ENCODE measurements at regions not wholly inside any gene's neighbourhood (a gene's known extent, or its start where the extent isn't known, plus 50 kb on each side); places are given as distances from the start of the nearest gene placed in this dataset.
"Not testable (repeated sequence)": the region's sequence is repeated elsewhere in the genome, so short reads cannot be mapped to it uniquely, and the experiment has no call there.

- not testable (repeated sequence) for H3K27ac ChIP-seq (ENCODE audit: low read depth, low read length); H4K20me1 ChIP-seq (ENCODE audit: insufficient read depth, low read length); H2AFZ ChIP-seq (ENCODE audit: low read depth, low read length); H3K27ac Mint-ChIP-seq (ENCODE audit: unreplicated experiment); H3K27me3 Mint-ChIP-seq (ENCODE audit: low read depth, unreplicated experiment); H3K9me3 Mint-ChIP-seq (ENCODE audit: unreplicated experiment); FAIRE-seq; H3K4me1 ChIP-seq (ENCODE audit: insufficient read depth, low read length); H3K36me3 ChIP-seq (ENCODE audit: insufficient read depth, low read length); H3K9me3 ChIP-seq (ENCODE audit: insufficient read depth, low read depth, low read length); H3K4me3 Mint-ChIP-seq (ENCODE audit: unreplicated experiment); H3K9ac ChIP-seq (ENCODE audit: low read length); H3K27me3 ChIP-seq (ENCODE audit: insufficient read depth, low read length); DNase-seq (ENCODE audit: low read depth); H3K4me2 ChIP-seq (ENCODE audit: low read length); H3K4me1 Mint-ChIP-seq (ENCODE audit: low read depth, unreplicated experiment); H3K79me2 ChIP-seq (ENCODE audit: insufficient read depth, low read length); H3K36me3 Mint-ChIP-seq (ENCODE audit: low read depth, unreplicated experiment); H3K4me3 ChIP-seq (ENCODE audit: insufficient read depth, low read depth, low read length)
Observed at GRCh38 chr15:44833761-44834160, 97.4 kb downstream of the TRIM69 start.

DNA sequence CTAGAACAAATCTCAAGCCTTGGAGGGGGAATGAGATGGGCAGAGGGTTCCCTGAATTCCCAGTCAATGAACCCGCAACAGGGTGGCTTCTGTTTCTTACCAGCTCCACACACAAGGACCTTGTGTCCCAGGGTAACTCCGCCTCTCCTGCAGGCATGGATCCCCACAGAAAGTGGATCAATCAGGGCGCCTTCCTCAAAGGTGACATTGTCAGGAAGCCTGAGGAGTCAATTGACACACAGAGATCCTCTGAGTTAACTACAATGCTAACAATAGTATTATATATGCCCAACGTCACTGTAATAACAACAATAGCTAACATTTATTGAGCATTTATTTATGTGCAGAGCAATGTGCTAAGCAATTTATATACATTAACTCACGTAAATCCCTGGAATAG, 98.8 kb downstream of the TRIM69 start:
- H3K36me3 Mint-ChIP-seq (ENCODE audit: low read depth, unreplicated experiment); H3K9me3 ChIP-seq (ENCODE audit: insufficient read depth, low read depth, low read length); H3K27ac Mint-ChIP-seq (ENCODE audit: unreplicated experiment); H3K4me2 ChIP-seq (ENCODE audit: low read length); H3K79me2 ChIP-seq (ENCODE audit: insufficient read depth, low read length); H3K9me3 Mint-ChIP-seq (ENCODE audit: unreplicated experiment); H3K9ac ChIP-seq (ENCODE audit: low read length); H3K36me3 ChIP-seq (ENCODE audit: insufficient read depth, low read length); FAIRE-seq; H3K4me3 Mint-ChIP-seq (ENCODE audit: unreplicated experiment); H3K27me3 Mint-ChIP-seq (ENCODE audit: low read depth, unreplicated experiment); H3K4me3 ChIP-seq (ENCODE audit: insufficient read depth, low read depth, low read length); H3K27ac ChIP-seq (ENCODE audit: low read depth, low read length); H3K27me3 ChIP-seq (ENCODE audit: insufficient read depth, low read length); H2AFZ ChIP-seq (ENCODE audit: low read depth, low read length); H4K20me1 ChIP-seq (ENCODE audit: insufficient read depth, low read length); DNase-seq (ENCODE audit: low read depth): not testable (repeated sequence)
- peaks cover 12% of the 10 kb centered on the region for H3K4me1 Mint-ChIP-seq (ENCODE audit: low read depth, unreplicated experiment)
- H3K4me1 ChIP-seq (ENCODE audit: insufficient read depth, low read length), result peaks cover 11% of the 10 kb centered on the region

GRCh38 chr15:44836094-44836493, 99.8 kb downstream of the TRIM69 start:
- Histone ChIP-seq H3K79me2 (ENCODE audit: insufficient read depth, low read length) (no peaks in the 10 kb centered on the region), H3K9me3 (ENCODE audit: insufficient read depth, low read depth, low read length) (no peaks in the 10 kb centered on the region), H3K4me2 (ENCODE audit: low read length) (no peak overlapping the region), H3K9ac (ENCODE audit: low read length) (no peak overlapping the region), H2AFZ (ENCODE audit: low read depth, low read length) (no peak overlapping the region), H3K36me3 (ENCODE audit: insufficient read depth, low read length) (no peaks in the 10 kb centered on the region), H3K4me1 (ENCODE audit: insufficient read depth, low read length) (peaks cover 6% of the 10 kb centered on the region), H3K4me3 (ENCODE audit: insufficient read depth, low read depth, low read length) (no peak overlapping the region), H4K20me1 (ENCODE audit: insufficient read depth, low read length) (no peaks in the 10 kb centered on the region), H3K27me3 (ENCODE audit: insufficient read depth, low read length) (no peaks in the 10 kb centered on the region), H3K27ac (ENCODE audit: low read depth, low read length) (no peak overlapping the region)
- Mint-ChIP-seq H3K27ac (ENCODE audit: unreplicated experiment) (peak overlapping the region; percentile 3), H3K9me3 (ENCODE audit: unreplicated experiment) (peaks cover 4% of the 10 kb centered on the region), H3K4me3 (ENCODE audit: unreplicated experiment) (no peak overlapping the region), H3K36me3 (ENCODE audit: low read depth, unreplicated experiment) (no peaks in the 10 kb centered on the region), H3K4me1 (ENCODE audit: low read depth, unreplicated experiment) (peaks cover 9% of the 10 kb centered on the region), H3K27me3 (ENCODE audit: low read depth, unreplicated experiment) (no peaks in the 10 kb centered on the region)
- DNase-seq (ENCODE audit: low read depth) (no peak), FAIRE-seq (no peak)
- TF ChIP-seq EZH2 (IDR thresholded peaks at IDR 0.05; ENCODE audit: insufficient read depth, low read length) (no peak), CTCF (IDR thresholded peaks at IDR 0.05; ENCODE audit: insufficient read depth, low read depth, low read length) (no peak)

DNA sequence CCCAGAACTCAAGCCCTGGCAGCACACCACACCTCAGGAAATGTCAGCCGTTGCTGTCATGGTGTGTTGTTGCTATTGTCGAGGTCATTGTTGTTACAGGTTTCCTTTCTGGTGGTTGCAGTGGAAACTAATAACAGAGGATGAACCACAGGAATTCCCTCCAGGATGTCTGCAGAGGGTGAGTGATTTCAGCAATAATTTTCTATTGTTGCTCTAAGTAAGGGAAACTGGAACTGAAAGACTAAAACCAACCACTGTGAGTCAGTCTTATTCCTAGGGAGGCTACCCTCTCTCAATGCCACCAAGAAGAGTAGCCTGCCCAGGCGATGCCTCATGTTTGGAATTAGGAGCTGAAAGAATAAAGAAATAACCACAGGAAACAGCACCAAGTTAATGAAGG, 102.6 kb downstream of the TRIM69 start:
- not testable (repeated sequence) for H3K4me1 Mint-ChIP-seq (ENCODE audit: low read depth, unreplicated experiment); H3K27me3 Mint-ChIP-seq (ENCODE audit: low read depth, unreplicated experiment); H3K9me3 ChIP-seq (ENCODE audit: insufficient read depth, low read depth, low read length); H3K79me2 ChIP-seq (ENCODE audit: insufficient read depth, low read length); H3K9ac ChIP-seq (ENCODE audit: low read length); H2AFZ ChIP-seq (ENCODE audit: low read depth, low read length); H3K4me3 ChIP-seq (ENCODE audit: insufficient read depth, low read depth, low read length); H4K20me1 ChIP-seq (ENCODE audit: insufficient read depth, low read length); H3K27me3 ChIP-seq (ENCODE audit: insufficient read depth, low read length); H3K36me3 Mint-ChIP-seq (ENCODE audit: low read depth, unreplicated experiment); H3K9me3 Mint-ChIP-seq (ENCODE audit: unreplicated experiment); H3K36me3 ChIP-seq (ENCODE audit: insufficient read depth, low read length); H3K4me1 ChIP-seq (ENCODE audit: insufficient read depth, low read length)
- FAIRE-seq (peak; percentile 68), DNase-seq (ENCODE audit: low read depth) (peak; percentile 62)
- Histone ChIP-seq H3K4me2 (ENCODE audit: low read length) (peak overlapping the region; percentile 55), H3K27ac (ENCODE audit: low read depth, low read length) (peak overlapping the region; percentile 42)
- H3K4me3 Mint-ChIP-seq (ENCODE audit: unreplicated experiment), result peak overlapping the region; percentile 57
- peak overlapping the region; percentile 98 for H3K27ac Mint-ChIP-seq (ENCODE audit: unreplicated experiment)

DNA sequence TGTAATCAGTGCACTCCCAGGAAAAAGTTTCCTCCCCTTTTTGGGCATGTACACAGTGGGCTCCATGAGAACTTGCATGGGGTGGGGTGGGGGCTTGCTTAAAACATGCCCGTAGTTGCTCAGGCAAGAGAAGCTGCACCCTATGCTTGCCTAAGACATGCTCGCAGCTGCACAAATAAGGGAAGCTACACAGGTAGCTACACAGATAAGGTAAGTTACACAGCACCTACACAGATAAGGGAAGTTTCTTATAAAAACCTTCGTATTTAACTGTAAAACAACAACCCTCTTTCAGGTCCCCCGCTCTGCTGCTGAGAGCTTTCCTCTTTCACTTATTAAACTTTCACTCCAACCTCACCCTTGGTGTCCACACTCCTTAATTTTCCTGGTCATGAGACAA, 105.4 kb downstream of the TRIM69 start:
- not testable (repeated sequence) for H3K27me3 Mint-ChIP-seq (ENCODE audit: low read depth, unreplicated experiment); H3K36me3 Mint-ChIP-seq (ENCODE audit: low read depth, unreplicated experiment); H3K36me3 ChIP-seq (ENCODE audit: insufficient read depth, low read length); H4K20me1 ChIP-seq (ENCODE audit: insufficient read depth, low read length); DNase-seq (ENCODE audit: low read depth); H3K9ac ChIP-seq (ENCODE audit: low read length); H3K79me2 ChIP-seq (ENCODE audit: insufficient read depth, low read length); H3K27me3 ChIP-seq (ENCODE audit: insufficient read depth, low read length); H3K27ac ChIP-seq (ENCODE audit: low read depth, low read length); H3K9me3 ChIP-seq (ENCODE audit: insufficient read depth, low read depth, low read length); H3K4me3 ChIP-seq (ENCODE audit: insufficient read depth, low read depth, low read length); H3K4me1 Mint-ChIP-seq (ENCODE audit: low read depth, unreplicated experiment); H3K27ac Mint-ChIP-seq (ENCODE audit: unreplicated experiment); H3K9me3 Mint-ChIP-seq (ENCODE audit: unreplicated experiment); H3K4me2 ChIP-seq (ENCODE audit: low read length); FAIRE-seq; H3K4me3 Mint-ChIP-seq (ENCODE audit: unreplicated experiment); H2AFZ ChIP-seq (ENCODE audit: low read depth, low read length); H3K4me1 ChIP-seq (ENCODE audit: insufficient read depth, low read length)
